HL-60 (cell line): ENCODE measurements at regions not wholly inside any gene's neighbourhood (a gene's known extent, or its start where the extent isn't known, plus 50 kb on each side); places are given as distances from the start of the nearest gene placed in this dataset.
A peak's percentile ranks its signal among the peaks of the same experiment; 100 is the strongest.

Source experiments
- CTCF ChIP-seq: IDR thresholded peaks from one replicate; pipeline ENCODE4 v1.5.1; 2011; ENCODE audit warnings: low read length, control low read depth, inconsistent platforms; ENCODE audit not compliant: insufficient read depth
- POLR2AphosphoS5 ChIP-seq: IDR thresholded peaks from 2 replicates; pipeline ENCODE4 v1.6.1; 2012; ENCODE audit warnings: low read depth

- TF ChIP-seq CTCF: peak; percentile 97
- TF ChIP-seq POLR2AphosphoS5: no peak
These were observed 69.2 kb upstream of the CES5A start for GRCh38 chr16:55944377-55944802.
